Smooth muscle cell (in vitro differentiated cells): ENCODE measurements at regions not wholly inside any gene's neighbourhood (a gene's known extent, or its start where the extent isn't known, plus 50 kb on each side); places are given as distances from the start of the nearest gene placed in this dataset.

Experiments
- DNase-seq: peaks from one replicate; lab custom pipeline; 2025; ENCODE audit not compliant: unreplicated experiment; lab: John Stamatoyannopoulos, UW
- H2AFZ ChIP-seq: fragments of 200-600 bp; sonication (generic); 2 replicates; pipeline ENCODE4 v1.6.0; 2016; ENCODE audit warnings: antibody characterized with exemption, low read depth, mild to moderate bottlenecking
- H3F3A ChIP-seq: fragments of 200-600 bp; sonication (generic); 2 replicates; pipeline ENCODE4 v1.6.0; 2017; ENCODE audit warnings: antibody characterized with exemption, low read depth
- H3K27ac ChIP-seq: fragments of 200-600 bp; sonication (generic); 2 replicates; pipeline ENCODE4 v1.5.1; 2016; ENCODE audit warnings: low read depth, mild to moderate bottlenecking
- H3K27me3 ChIP-seq: fragments of 200-600 bp; sonication (generic); 2 replicates; pipeline ENCODE4 v1.6.1; 2016; ENCODE audit warnings: low read depth, mild to moderate bottlenecking
- H3K36me3 ChIP-seq: fragments of 200-600 bp; sonication (generic); 2 replicates; pipeline ENCODE4 v1.5.1; 2016; ENCODE audit warnings: low read depth
- H3K4me1 ChIP-seq: fragments of 200-600 bp; sonication (generic); 2 replicates; pipeline ENCODE4 v1.5.1; 2016; ENCODE audit warnings: low read depth
- H3K4me2 ChIP-seq: fragments of 200-600 bp; sonication (generic); 2 replicates; pipeline ENCODE4 v1.6.0; 2016; ENCODE audit warnings: mild to moderate bottlenecking
- H3K4me3 ChIP-seq: fragments of 200-600 bp; sonication (generic); 2 replicates; pipeline ENCODE4 v1.5.1; 2016; ENCODE audit warnings: mild to moderate bottlenecking
- H3K79me2 ChIP-seq: fragments of 200-600 bp; sonication (generic); 2 replicates; pipeline ENCODE4 v1.6.0; 2016; ENCODE audit warnings: low read depth, mild to moderate bottlenecking
- H3K9ac ChIP-seq: fragments of 200-600 bp; sonication (generic); 2 replicates; pipeline ENCODE4 v1.6.0; 2016; ENCODE audit warnings: low read depth
- H3K9me3 ChIP-seq: fragments of 200-600 bp; sonication (generic); replicated peaks from 2 replicates; pipeline ENCODE4 v1.5.1; 2016; ENCODE audit warnings: low read depth
- H4K20me1 ChIP-seq: fragments of 200-600 bp; sonication (generic); 2 replicates; pipeline ENCODE4 v1.6.0; 2016; ENCODE audit warnings: low read depth
- CTCF ChIP-seq: fragments of 200-600 bp; sonication (generic); IDR thresholded peaks from 2 replicates; pipeline ENCODE4 v1.5.1; 2017; ENCODE audit warnings: borderline replicate concordance, mild to moderate bottlenecking, antibody characterized with exemption; ENCODE audit not compliant: insufficient read depth, poor library complexity, severe bottlenecking
- WGBS: methylation state at CpG from one replicate; pipeline ENCODE4 v1.1.7; 2016; ENCODE audit warnings: low lambda C conversion rate; 5-methylcytosine and 5-hydroxymethylcytosine counted together

DNA sequence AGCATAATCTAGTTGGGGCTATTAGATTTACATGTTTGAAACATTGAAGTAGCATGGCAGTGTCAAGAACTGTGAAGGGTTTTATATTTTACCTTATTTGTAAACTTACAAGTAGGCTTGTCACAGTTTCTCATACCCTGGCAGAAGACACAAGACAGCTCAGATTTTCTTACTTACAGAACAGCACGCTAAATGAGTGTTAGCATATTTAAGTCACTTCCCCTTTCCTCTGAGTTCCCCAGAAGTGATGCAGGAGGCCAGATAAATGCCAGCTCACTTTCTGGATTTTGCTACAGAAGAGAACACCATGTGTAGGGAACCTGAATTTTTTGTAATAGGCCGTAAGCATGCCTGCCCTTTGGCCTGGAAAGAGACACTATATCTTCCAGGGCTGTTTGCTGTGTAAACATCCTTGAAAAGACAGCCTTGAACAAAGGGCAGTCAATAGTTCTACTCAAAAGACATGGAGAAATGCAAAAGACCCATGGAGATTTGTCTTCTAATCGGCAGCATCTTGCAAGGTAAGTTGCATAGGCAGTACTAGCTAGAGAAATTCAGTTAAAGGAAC, 279.1 kb downstream of the PHF14 start:
- H3K9ac ChIP-seq: no peak overlapping the region
- H3K27me3 ChIP-seq: no peaks in the 10 kb centered on the region
- H3K4me2 ChIP-seq: no peak overlapping the region
- H3F3A ChIP-seq: no peaks in the 10 kb centered on the region
- no peak overlapping the region for H3K4me3 ChIP-seq
- no peak overlapping the region for H2AFZ ChIP-seq
- no peaks in the 10 kb centered on the region for H4K20me1 ChIP-seq
- H3K27ac ChIP-seq: no peak overlapping the region
- H3K36me3 ChIP-seq: no peaks in the 10 kb centered on the region
- H3K4me1 ChIP-seq: no peaks in the 10 kb centered on the region
- H3K9me3 ChIP-seq: no peaks in the 10 kb centered on the region
- no peak for DNase-seq
- no peaks in the 10 kb centered on the region for H3K79me2 ChIP-seq
- WGBS: 83% methylated on average over 3 of the region's 3 CpGs
- TF ChIP-seq CTCF: no peak

DNA sequence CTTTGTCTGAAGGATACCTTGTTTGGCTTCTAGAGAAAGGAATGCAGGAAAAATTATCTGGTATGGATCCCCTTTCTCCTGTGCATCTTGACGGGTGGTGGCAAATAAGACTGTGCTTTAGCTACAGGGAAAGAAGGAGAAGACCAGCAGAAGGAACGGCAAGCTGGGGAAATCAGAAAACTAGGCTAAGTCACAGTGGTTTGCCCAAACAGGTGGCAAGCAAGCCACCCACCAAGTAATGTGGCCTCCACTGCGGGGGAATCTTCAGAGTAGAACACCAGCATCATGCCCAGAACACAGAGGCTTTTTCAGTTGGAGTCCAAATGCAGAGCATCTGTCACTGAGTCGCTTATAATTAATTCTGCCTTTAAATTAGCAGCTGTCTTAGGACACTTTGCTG, 282.8 kb downstream of the PHF14 start:
- H3K4me2 ChIP-seq: no peak overlapping the region
- TF ChIP-seq CTCF: no peak
- no peaks in the 10 kb centered on the region for H3K9me3 ChIP-seq
- no peak overlapping the region for H2AFZ ChIP-seq
- no peaks in the 10 kb centered on the region for H4K20me1 ChIP-seq
- H3K36me3 ChIP-seq: no peaks in the 10 kb centered on the region
- no peaks in the 10 kb centered on the region for H3K79me2 ChIP-seq
- H3F3A ChIP-seq: no peaks in the 10 kb centered on the region
- no peak overlapping the region for H3K27ac ChIP-seq
- no peak overlapping the region for H3K9ac ChIP-seq
- no peaks in the 10 kb centered on the region for H3K4me1 ChIP-seq
- no peak overlapping the region for H3K4me3 ChIP-seq
- H3K27me3 ChIP-seq: no peaks in the 10 kb centered on the region
- 86% methylated on average over 4 of the region's 4 CpGs for WGBS
- DNase-seq: no peak

GRCh38 chr7:11261470-11261869, 287.8 kb downstream of the PHF14 start:
- H3K27me3 ChIP-seq: no peaks in the 10 kb centered on the region
- H3K9ac ChIP-seq: no peak overlapping the region
- no peaks in the 10 kb centered on the region for H4K20me1 ChIP-seq
- no peak overlapping the region for H3K4me2 ChIP-seq
- no peaks in the 10 kb centered on the region for H3F3A ChIP-seq
- H2AFZ ChIP-seq: no peak overlapping the region
- H3K4me3 ChIP-seq: no peak overlapping the region
- no peaks in the 10 kb centered on the region for H3K4me1 ChIP-seq
- no peak overlapping the region for H3K27ac ChIP-seq
- no peaks in the 10 kb centered on the region for H3K79me2 ChIP-seq
- H3K36me3 ChIP-seq: no peaks in the 10 kb centered on the region
- no peaks in the 10 kb centered on the region for H3K9me3 ChIP-seq
- TF ChIP-seq CTCF: no peak
- DNase-seq: no peak

- H3K4me2 ChIP-seq: no peak overlapping the region
- no peak overlapping the region for H3K4me3 ChIP-seq
- H3K4me1 ChIP-seq: no peaks in the 10 kb centered on the region
- H3K27me3 ChIP-seq: no peaks in the 10 kb centered on the region
- DNase-seq: no peak
- no peaks in the 10 kb centered on the region for H4K20me1 ChIP-seq
- H3K9me3 ChIP-seq: no peaks in the 10 kb centered on the region
- TF ChIP-seq CTCF: no peak
- 90% methylated on average over 2 of the region's 2 CpGs for WGBS
- H3K36me3 ChIP-seq: no peaks in the 10 kb centered on the region
- no peaks in the 10 kb centered on the region for H3K79me2 ChIP-seq
- no peak overlapping the region for H3K27ac ChIP-seq
- H3K9ac ChIP-seq: no peak overlapping the region
- no peaks in the 10 kb centered on the region for H3F3A ChIP-seq
- no peak overlapping the region for H2AFZ ChIP-seq
Observed at GRCh38 chr7:11266101-11266500, 292.4 kb downstream of the PHF14 start.
